Fibroblast of villous mesenchyme (primary cell): ENCODE measurements at regions not wholly inside any gene's neighbourhood (a gene's known extent, or its start where the extent isn't known, plus 50 kb on each side); places are given as distances from the start of the nearest gene placed in this dataset.

Experiments
- DNase-seq: peaks from one replicate; pipeline ENCODE4 v3.0.0-alpha.2; 2010; ENCODE audit warnings: low read depth
- H3K4me3 ChIP-seq: 2 replicates; pipeline ENCODE4 v1.5.1; 2011; ENCODE audit warnings: low read depth, mild to moderate bottlenecking, low read length
- CTCF ChIP-seq: IDR thresholded peaks from 2 replicates; pipeline ENCODE4 v1.5.1; 2012; ENCODE audit warnings: low read depth, mild to moderate bottlenecking, low read length; ENCODE audit not compliant: insufficient read depth

DNA sequence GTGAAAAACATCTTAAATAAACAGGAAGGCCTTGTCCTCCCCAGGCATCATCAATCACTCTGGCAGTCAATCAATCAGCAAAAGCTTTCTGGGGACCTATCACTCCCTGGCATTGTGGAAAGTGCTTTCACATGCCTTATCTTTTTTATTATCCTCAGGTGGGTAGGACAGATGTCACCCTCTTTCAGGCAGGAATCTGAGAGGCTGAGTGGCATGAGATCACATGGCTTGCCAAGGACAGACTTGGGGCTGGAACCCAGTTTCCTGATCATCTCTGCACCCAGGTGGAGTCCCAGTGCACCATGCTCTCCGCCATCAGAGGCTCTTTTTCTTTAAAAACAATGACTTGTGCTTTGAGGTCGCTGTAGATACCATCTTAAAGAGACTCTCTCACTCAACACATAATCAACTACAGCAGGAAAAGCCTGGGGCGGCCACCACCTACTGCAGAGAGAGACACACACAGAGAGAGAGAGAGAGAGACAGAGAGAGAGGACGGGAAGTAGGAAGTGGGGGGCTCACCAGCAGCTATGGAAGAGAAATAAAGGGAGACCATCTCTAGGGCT is 282.7 kb downstream of the PTTG2 start:
- no peak overlapping the region for H3K4me3 ChIP-seq
- no peak for TF ChIP-seq CTCF
- DNase-seq: no peak

- no peak overlapping the region for H3K4me3 ChIP-seq
- no peak for TF ChIP-seq CTCF
- peak; percentile 21 for DNase-seq
Observed at GRCh38 chr4:38243388-38244053, 283.3 kb downstream of the PTTG2 start.

DNA sequence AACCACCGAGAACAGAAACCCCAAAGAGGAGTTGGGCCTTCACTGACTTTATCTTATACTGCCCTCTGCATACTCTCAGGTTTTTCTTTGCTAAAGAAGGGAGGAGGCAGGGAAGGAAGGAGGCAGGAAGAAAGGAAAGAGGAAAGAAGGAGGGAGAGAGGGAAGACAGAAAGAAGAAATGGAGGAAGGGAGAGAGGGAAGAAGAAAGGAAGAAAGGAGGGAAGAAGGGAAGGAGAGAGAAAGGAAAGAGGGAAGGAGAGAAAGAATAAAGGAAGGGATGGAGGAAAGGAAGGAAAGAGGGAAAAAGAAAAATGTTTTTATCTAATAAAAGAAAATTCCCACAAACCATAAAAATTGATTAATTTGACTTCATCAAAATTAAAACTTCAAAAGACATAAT is 294.6 kb downstream of the PTTG2 start:
- no peak for TF ChIP-seq CTCF
- no peak overlapping the region for H3K4me3 ChIP-seq
- DNase-seq: no peak

- no peak overlapping the region for H3K4me3 ChIP-seq
- no peak for TF ChIP-seq CTCF
- no peak for DNase-seq
Observed at GRCh38 chr4:38255572-38255971, 295.4 kb downstream of the PTTG2 start.

GRCh38 chr4:38266616-38267015 is 306.4 kb downstream of the PTTG2 start:
- no peak overlapping the region for H3K4me3 ChIP-seq
- DNase-seq: peak; percentile 3
- TF ChIP-seq CTCF: no peak

GRCh38 chr4:38268108-38268820 is 308.1 kb downstream of the PTTG2 start:
- DNase-seq: no peak
- H3K4me3 ChIP-seq: no peak overlapping the region
- no peak for TF ChIP-seq CTCF
